ENCODE measurements at regions not wholly inside any gene's neighbourhood (a gene's known extent, or its start where the extent isn't known, plus 50 kb on each side); places are given as distances from the start of the nearest gene placed in this dataset.
"Not testable (repeated sequence)": the region's sequence is repeated elsewhere in the genome, so short reads cannot be mapped to it uniquely, and the experiment has no call there.

DNA sequence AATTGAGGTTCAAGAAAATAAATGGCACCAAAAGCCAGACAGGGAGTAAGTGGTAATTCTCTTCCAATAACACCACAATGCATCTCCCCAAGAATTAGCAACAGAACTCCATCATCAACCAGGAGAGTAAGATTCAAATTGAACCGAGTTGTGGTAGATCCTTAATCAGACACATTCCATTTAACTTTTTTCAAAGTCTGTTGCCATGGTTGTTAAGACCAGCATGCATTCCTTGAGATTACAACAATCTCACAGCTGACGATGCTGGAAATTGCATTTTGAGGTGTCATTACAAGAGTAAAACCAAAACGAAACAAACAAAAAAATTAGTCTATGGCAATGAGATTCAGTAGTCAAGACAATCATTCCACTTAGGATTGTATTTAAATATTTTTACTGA lies 78.9 kb upstream of the ZNF462 start:
- Histone ChIP-seq H4K20me1 (ENCODE audit: insufficient read depth, low read length) (no peaks in the 10 kb centered on the region), H3K27ac (ENCODE audit: low read length) (no peak overlapping the region), H3K9me2 (replicated peaks; ENCODE audit: insufficient read depth, low read length) (no peaks in the 10 kb centered on the region), H2AFZ (ENCODE audit: low read length) (no peak overlapping the region), H3K4me1 (ENCODE audit: low read length) (no peaks in the 10 kb centered on the region), H3K4me2 (ENCODE audit: low read depth, low read length) (no peak overlapping the region), H3K27me3 (replicated peaks; ENCODE audit: insufficient read depth, low read length) (no peaks in the 10 kb centered on the region), H3K9me3 (replicated peaks; ENCODE audit: insufficient read depth, low read length) (no peaks in the 10 kb centered on the region), H3F3A (ENCODE audit: insufficient read depth, low read length) (no peaks in the 10 kb centered on the region), H3K9ac (ENCODE audit: low read length) (no peak overlapping the region), H3K4me3 (ENCODE audit: low read length) (no peak overlapping the region), H3K36me3 (replicated peaks; ENCODE audit: insufficient read depth, low read length) (no peaks in the 10 kb centered on the region), H3K79me2 (ENCODE audit: low read length) (no peaks in the 10 kb centered on the region)
- no peak for DNase-seq
- TF ChIP-seq EZH2phosphoT487 (IDR thresholded peaks at IDR 0.05; ENCODE audit: low read length) (no peak), EZH2 (optimal IDR thresholded peaks at IDR 0.05; ENCODE audit: low read depth, low read length) (no peak)
- TF ChIP-seq, protein P1, sequence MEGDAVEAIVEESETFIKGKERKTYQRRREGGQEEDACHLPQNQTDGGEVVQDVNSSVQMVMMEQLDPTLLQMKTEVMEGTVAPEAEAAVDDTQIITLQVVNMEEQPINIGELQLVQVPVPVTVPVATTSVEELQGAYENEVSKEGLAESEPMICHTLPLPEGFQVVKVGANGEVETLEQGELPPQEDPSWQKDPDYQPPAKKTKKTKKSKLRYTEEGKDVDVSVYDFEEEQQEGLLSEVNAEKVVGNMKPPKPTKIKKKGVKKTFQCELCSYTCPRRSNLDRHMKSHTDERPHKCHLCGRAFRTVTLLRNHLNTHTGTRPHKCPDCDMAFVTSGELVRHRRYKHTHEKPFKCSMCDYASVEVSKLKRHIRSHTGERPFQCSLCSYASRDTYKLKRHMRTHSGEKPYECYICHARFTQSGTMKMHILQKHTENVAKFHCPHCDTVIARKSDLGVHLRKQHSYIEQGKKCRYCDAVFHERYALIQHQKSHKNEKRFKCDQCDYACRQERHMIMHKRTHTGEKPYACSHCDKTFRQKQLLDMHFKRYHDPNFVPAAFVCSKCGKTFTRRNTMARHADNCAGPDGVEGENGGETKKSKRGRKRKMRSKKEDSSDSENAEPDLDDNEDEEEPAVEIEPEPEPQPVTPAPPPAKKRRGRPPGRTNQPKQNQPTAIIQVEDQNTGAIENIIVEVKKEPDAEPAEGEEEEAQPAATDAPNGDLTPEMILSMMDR (IDR thresholded peaks at IDR 0.05; ENCODE audit: low read length): no peak

DNA sequence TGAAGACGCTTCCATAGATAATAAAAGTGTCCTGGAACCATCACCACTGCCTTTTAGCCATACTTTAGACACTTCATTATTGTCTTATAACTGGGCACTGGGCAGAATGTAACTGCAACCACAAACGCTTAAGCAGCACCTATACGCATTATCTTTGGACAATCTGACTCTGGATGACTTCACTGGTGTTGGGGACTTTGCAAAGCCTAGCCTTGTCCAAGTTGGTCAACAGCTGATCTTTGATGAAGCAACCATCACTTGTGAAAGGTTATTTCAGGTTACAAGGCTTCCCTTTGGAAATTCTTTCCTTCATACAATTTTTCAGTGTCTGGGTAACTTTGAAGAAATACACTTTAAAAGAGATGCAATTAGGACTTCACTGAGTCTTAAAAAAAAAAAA lies 77.8 kb upstream of the ZNF462 start:
- H4K20me1 ChIP-seq (ENCODE audit: insufficient read depth, low read length): no peaks in the 10 kb centered on the region
- no peaks in the 10 kb centered on the region for H3K9me2 ChIP-seq (replicated peaks; ENCODE audit: insufficient read depth, low read length)
- no peaks in the 10 kb centered on the region for H3F3A ChIP-seq (ENCODE audit: insufficient read depth, low read length)
- no peak overlapping the region for H3K4me2 ChIP-seq (ENCODE audit: low read depth, low read length)
- no peak overlapping the region for H3K4me3 ChIP-seq (ENCODE audit: low read length)
- H3K4me1 ChIP-seq (ENCODE audit: low read length): no peaks in the 10 kb centered on the region
- H3K27ac ChIP-seq (ENCODE audit: low read length): no peak overlapping the region
- H3K36me3 ChIP-seq (replicated peaks; ENCODE audit: insufficient read depth, low read length): no peaks in the 10 kb centered on the region
- no peak overlapping the region for H3K9ac ChIP-seq (ENCODE audit: low read length)
- no peak for DNase-seq
- H3K9me3 ChIP-seq (replicated peaks; ENCODE audit: insufficient read depth, low read length): no peaks in the 10 kb centered on the region
- H3K79me2 ChIP-seq (ENCODE audit: low read length): no peaks in the 10 kb centered on the region
- no peaks in the 10 kb centered on the region for H3K27me3 ChIP-seq (replicated peaks; ENCODE audit: insufficient read depth, low read length)
- TF ChIP-seq, protein P1 (IDR thresholded peaks at IDR 0.05; ENCODE audit: low read length): no peak
- TF ChIP-seq EZH2 (optimal IDR thresholded peaks at IDR 0.05; ENCODE audit: low read depth, low read length) (no peak), EZH2phosphoT487 (IDR thresholded peaks at IDR 0.05; ENCODE audit: low read length) (no peak)
- no peak overlapping the region for H2AFZ ChIP-seq (ENCODE audit: low read length)

DNA sequence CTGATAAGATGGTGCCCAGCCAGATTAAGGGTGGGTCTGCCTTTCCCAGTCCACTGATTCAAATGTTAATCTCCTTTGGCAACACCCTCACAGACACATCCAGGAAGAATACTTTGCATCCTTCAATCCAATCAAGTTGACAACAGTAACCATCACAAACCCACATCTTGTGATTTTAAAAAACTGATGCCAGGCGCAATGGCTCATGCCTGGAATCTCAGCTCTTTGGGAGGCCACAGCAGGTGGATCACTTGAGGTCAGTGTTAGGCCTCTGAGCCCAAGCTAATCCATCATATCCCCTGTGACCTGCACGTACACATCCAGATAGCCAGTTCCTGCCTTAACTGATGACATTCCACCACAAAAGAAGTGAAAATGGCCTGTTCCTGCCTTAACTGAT lies 74.9 kb upstream of the ZNF462 start:
- H3K9me2 ChIP-seq (replicated peaks; ENCODE audit: insufficient read depth, low read length); H3K27me3 ChIP-seq (replicated peaks; ENCODE audit: insufficient read depth, low read length); H3K36me3 ChIP-seq (replicated peaks; ENCODE audit: insufficient read depth, low read length); H2AFZ ChIP-seq (ENCODE audit: low read length); H3K4me3 ChIP-seq (ENCODE audit: low read length); H3K4me2 ChIP-seq (ENCODE audit: low read depth, low read length); H3K27ac ChIP-seq (ENCODE audit: low read length); H3F3A ChIP-seq (ENCODE audit: insufficient read depth, low read length); H4K20me1 ChIP-seq (ENCODE audit: insufficient read depth, low read length); H3K4me1 ChIP-seq (ENCODE audit: low read length); DNase-seq; H3K9ac ChIP-seq (ENCODE audit: low read length); H3K79me2 ChIP-seq (ENCODE audit: low read length); H3K9me3 ChIP-seq (replicated peaks; ENCODE audit: insufficient read depth, low read length): not testable (repeated sequence)

DNA sequence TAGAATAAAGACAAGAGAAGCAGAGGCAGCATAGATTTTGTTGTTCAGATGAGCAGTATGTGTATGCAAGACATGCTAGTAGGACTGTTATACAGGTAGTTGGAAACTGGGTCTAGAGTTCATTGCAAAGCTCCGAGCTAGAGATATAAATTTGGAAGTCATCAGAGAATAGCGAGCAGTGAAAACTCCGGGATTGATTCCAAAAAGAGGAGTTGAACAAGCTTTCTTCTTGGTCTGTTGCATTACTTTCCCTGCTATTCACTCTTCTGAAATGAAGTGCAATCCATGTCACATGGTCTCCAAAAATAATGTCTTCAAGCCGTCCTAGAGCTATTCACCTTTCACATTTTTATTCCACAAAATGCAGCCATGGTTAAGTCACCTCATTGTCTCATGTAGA lies 67.9 kb upstream of the ZNF462 start:
- Histone ChIP-seq H3F3A (ENCODE audit: insufficient read depth, low read length) (no peaks in the 10 kb centered on the region), H3K4me2 (ENCODE audit: low read depth, low read length) (no peak overlapping the region), H3K36me3 (replicated peaks; ENCODE audit: insufficient read depth, low read length) (no peaks in the 10 kb centered on the region), H3K27ac (ENCODE audit: low read length) (no peak overlapping the region), H4K20me1 (ENCODE audit: insufficient read depth, low read length) (no peaks in the 10 kb centered on the region), H3K27me3 (replicated peaks; ENCODE audit: insufficient read depth, low read length) (no peaks in the 10 kb centered on the region), H3K9ac (ENCODE audit: low read length) (no peak overlapping the region), H2AFZ (ENCODE audit: low read length) (no peak overlapping the region), H3K9me2 (replicated peaks; ENCODE audit: insufficient read depth, low read length) (no peaks in the 10 kb centered on the region), H3K79me2 (ENCODE audit: low read length) (no peaks in the 10 kb centered on the region), H3K9me3 (replicated peaks; ENCODE audit: insufficient read depth, low read length) (no peaks in the 10 kb centered on the region), H3K4me3 (ENCODE audit: low read length) (no peak overlapping the region), H3K4me1 (ENCODE audit: low read length) (no peaks in the 10 kb centered on the region)
- TF ChIP-seq EZH2 (optimal IDR thresholded peaks at IDR 0.05; ENCODE audit: low read depth, low read length) (no peak), EZH2phosphoT487 (IDR thresholded peaks at IDR 0.05; ENCODE audit: low read length) (no peak)
- TF ChIP-seq, protein P1 (IDR thresholded peaks at IDR 0.05; ENCODE audit: low read length): no peak
- no peak for DNase-seq

Measured in MM.1S (cell line).